LNCAP (cell line): ENCODE measurements at regions not wholly inside any gene's neighbourhood (a gene's known extent, or its start where the extent isn't known, plus 50 kb on each side); places are given as distances from the start of the nearest gene placed in this dataset.

Experiments
- TF ChIP-seq, protein P1 (sequence below): fragments of 450-650 bp; IDR thresholded peaks from 2 replicates; pipeline ENCODE4 v1.5.1; 2017; ENCODE audit warnings: mild to moderate bottlenecking

- TF ChIP-seq, protein P1, sequence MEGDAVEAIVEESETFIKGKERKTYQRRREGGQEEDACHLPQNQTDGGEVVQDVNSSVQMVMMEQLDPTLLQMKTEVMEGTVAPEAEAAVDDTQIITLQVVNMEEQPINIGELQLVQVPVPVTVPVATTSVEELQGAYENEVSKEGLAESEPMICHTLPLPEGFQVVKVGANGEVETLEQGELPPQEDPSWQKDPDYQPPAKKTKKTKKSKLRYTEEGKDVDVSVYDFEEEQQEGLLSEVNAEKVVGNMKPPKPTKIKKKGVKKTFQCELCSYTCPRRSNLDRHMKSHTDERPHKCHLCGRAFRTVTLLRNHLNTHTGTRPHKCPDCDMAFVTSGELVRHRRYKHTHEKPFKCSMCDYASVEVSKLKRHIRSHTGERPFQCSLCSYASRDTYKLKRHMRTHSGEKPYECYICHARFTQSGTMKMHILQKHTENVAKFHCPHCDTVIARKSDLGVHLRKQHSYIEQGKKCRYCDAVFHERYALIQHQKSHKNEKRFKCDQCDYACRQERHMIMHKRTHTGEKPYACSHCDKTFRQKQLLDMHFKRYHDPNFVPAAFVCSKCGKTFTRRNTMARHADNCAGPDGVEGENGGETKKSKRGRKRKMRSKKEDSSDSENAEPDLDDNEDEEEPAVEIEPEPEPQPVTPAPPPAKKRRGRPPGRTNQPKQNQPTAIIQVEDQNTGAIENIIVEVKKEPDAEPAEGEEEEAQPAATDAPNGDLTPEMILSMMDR = no peak
Observed at GRCh38 chr15:93372208-93372864, 283.3 kb upstream of the RGMA start.

GRCh38 chr15:93366387-93367100, 277.5 kb upstream of the RGMA start:
- TF ChIP-seq, protein P1 = no peak

DNA sequence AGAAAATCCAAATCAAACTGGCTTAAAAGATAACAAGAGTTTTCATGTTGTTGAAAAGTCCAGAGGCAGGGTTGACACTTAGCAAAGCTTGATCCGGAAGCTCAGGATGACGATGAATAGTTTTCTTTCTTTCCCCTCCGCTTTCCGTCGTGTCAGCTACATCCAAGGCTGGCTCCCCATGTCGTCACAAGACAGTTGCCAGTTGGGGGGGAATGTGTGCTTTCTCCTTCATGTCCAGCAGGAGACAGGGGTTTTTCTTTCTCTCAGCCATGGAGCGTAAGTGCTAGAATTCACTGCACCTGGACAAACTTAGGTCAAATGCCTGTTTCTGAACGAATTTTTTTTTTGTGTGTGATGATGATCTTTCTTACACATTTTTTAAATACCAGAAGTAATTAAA, 273.8 kb upstream of the RGMA start:
- TF ChIP-seq, protein P1 = no peak

DNA sequence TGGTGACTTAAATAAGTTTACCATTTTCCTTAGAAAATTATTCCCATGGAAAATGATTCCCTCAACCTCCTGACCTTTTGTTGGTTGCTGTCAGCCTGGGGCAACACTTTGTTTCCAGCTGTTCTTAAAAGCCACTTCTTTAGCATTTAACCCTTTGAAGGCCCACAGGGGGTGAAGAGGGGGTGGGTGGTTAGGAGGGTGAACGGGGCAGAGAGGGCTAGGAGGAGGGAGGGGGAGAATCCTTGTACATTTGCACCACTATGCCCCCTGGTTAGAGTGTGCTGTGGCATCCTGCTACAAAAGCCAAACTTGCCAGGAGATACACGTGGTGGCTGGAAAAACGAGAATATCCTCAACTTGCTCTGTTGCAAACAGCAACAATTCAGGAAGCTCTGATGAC, 273.2 kb upstream of the RGMA start:
- TF ChIP-seq, protein P1 = no peak

DNA sequence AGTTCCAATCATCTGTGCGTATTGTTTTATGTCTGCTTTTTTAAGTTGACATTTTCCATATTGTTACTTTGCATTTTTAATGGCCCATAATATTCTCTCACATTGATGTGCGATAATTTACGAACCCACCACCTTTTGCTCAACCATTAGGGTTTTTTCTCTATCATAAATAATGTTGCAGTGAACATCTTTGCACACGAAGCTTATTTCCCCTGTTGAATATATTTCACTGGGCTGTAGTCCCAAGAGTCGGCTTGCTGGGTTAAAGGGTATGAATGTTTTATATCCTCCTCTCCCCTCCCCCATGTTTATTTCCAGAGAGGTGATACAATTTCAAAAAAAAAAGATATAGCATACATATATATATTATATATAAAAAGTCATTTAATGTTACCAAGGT, 272.7 kb upstream of the RGMA start:
- TF ChIP-seq, protein P1 = no peak

- TF ChIP-seq, protein P1 = no peak
Observed at GRCh38 chr15:93360976-93361375, 272.0 kb upstream of the RGMA start.

DNA sequence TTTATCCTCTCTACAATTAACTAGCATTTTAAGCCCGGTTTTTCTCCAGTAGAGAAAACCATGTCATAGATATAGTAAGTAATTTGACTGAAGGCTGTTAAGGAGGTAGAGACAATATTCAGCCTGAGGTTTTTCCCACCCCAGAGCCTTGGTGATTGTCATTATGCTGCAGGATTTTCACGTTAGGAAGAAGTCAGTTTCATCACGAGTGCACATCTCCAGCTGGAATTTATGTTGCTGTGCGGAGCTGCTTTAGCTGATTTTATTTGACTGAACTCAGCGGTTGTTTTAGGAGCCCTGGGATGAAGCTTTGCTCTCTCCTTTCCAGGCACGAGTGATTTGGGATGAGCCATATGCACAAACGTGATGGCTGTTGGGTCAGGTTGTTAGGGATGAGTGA, 271.3 kb upstream of the RGMA start:
- TF ChIP-seq, protein P1 = no peak
